ENCODE measurements at regions not wholly inside any gene's neighbourhood (a gene's known extent, or its start where the extent isn't known, plus 50 kb on each side); places are given as distances from the start of the nearest gene placed in this dataset.
"Not testable (repeated sequence)": the region's sequence is repeated elsewhere in the genome, so short reads cannot be mapped to it uniquely, and the experiment has no call there.

GRCh38 chr10:81216949-81217348, 658.0 kb upstream of the NRG3 start:
- no peaks in the 10 kb centered on the region for H3K9me3 ChIP-seq (replicated peaks)
- DNase-seq, result no peak
- H3K4me1 ChIP-seq, result no peaks in the 10 kb centered on the region
- TF ChIP-seq CTCF (IDR thresholded peaks at IDR 0.05; ENCODE audit: borderline replicate concordance), result no peak
- no peaks in the 10 kb centered on the region for H3K27me3 ChIP-seq (ENCODE audit: low read depth)
- H3K36me3 ChIP-seq, result no peaks in the 10 kb centered on the region
- intact Hi-C loops (cut with micrococcal nuclease), result no loop called here
- H3K4me3 ChIP-seq, result no peak overlapping the region
- no peak overlapping the region for H3K27ac ChIP-seq (replicated peaks)

GRCh38 chr10:81218307-81218706, 656.7 kb upstream of the NRG3 start:
- Histone ChIP-seq H3K27ac (replicated peaks) (no peak overlapping the region), H3K9me3 (replicated peaks) (no peaks in the 10 kb centered on the region), H3K36me3 (no peaks in the 10 kb centered on the region), H3K4me1 (no peaks in the 10 kb centered on the region), H3K4me3 (no peak overlapping the region), H3K27me3 (ENCODE audit: low read depth) (no peaks in the 10 kb centered on the region)
- intact Hi-C loops (cut with micrococcal nuclease), result no loop called here
- no peak for TF ChIP-seq CTCF (IDR thresholded peaks at IDR 0.05; ENCODE audit: borderline replicate concordance)
- no peak for DNase-seq

GRCh38 chr10:81219758-81220157, 655.2 kb upstream of the NRG3 start:
- Histone ChIP-seq H3K4me3 (no peak overlapping the region), H3K27ac (replicated peaks) (no peak overlapping the region), H3K9me3 (replicated peaks) (no peaks in the 10 kb centered on the region), H3K36me3 (no peaks in the 10 kb centered on the region), H3K27me3 (ENCODE audit: low read depth) (no peaks in the 10 kb centered on the region), H3K4me1 (no peaks in the 10 kb centered on the region)
- TF ChIP-seq CTCF (IDR thresholded peaks at IDR 0.05; ENCODE audit: borderline replicate concordance), result no peak
- intact Hi-C loops (cut with micrococcal nuclease), result no loop called here
- no peak for DNase-seq

- H3K4me1 ChIP-seq, result no peaks in the 10 kb centered on the region
- no peak for TF ChIP-seq CTCF (IDR thresholded peaks at IDR 0.05; ENCODE audit: borderline replicate concordance)
- intact Hi-C loops (cut with micrococcal nuclease), result no loop called here
- H3K4me3 ChIP-seq, result no peak overlapping the region
- no peaks in the 10 kb centered on the region for H3K27me3 ChIP-seq (ENCODE audit: low read depth)
- DNase-seq, result no peak
- H3K27ac ChIP-seq (replicated peaks), result no peak overlapping the region
- H3K36me3 ChIP-seq, result no peaks in the 10 kb centered on the region
- no peaks in the 10 kb centered on the region for H3K9me3 ChIP-seq (replicated peaks)
Measured at GRCh38 chr10:81248886-81249285, 626.1 kb upstream of the NRG3 start.

- Histone ChIP-seq H3K36me3 (no peaks in the 10 kb centered on the region), H3K4me1 (no peaks in the 10 kb centered on the region), H3K27ac (replicated peaks) (no peak overlapping the region), H3K4me3 (no peak overlapping the region), H3K27me3 (ENCODE audit: low read depth) (no peaks in the 10 kb centered on the region), H3K9me3 (replicated peaks) (no peaks in the 10 kb centered on the region)
- intact Hi-C loops (cut with micrococcal nuclease), result no loop called here
- no peak for TF ChIP-seq CTCF (IDR thresholded peaks at IDR 0.05; ENCODE audit: borderline replicate concordance)
- no peak for DNase-seq
Measured at GRCh38 chr10:81251457-81252115, 623.4 kb upstream of the NRG3 start.

- H3K27ac ChIP-seq (replicated peaks), result not testable (repeated sequence)
Measured at GRCh38 chr10:81264991-81265390, 610.0 kb upstream of the NRG3 start.

More at GRCh38 chr10:81264991-81265390, 610.0 kb upstream of the NRG3 start:
- H3K9me3 ChIP-seq (replicated peaks), result peaks cover 15% of the 10 kb centered on the region
- intact Hi-C loops (cut with micrococcal nuclease); H3K27me3 ChIP-seq (ENCODE audit: low read depth); DNase-seq; H3K4me3 ChIP-seq; H3K4me1 ChIP-seq; H3K36me3 ChIP-seq: not testable (repeated sequence)
